GM19324 (cell line): ENCODE measurements at regions not wholly inside any gene's neighbourhood (a gene's known extent, or its start where the extent isn't known, plus 50 kb on each side); places are given as distances from the start of the nearest gene placed in this dataset.
A peak's percentile ranks its signal among the peaks of the same experiment; 100 is the strongest.

Experiments
- ATAC-seq: cut with Tn5 transposase; IDR thresholded peaks from one replicate; pipeline ENCODE4 v1.9.1; 2021; ENCODE audit warnings: mild to moderate bottlenecking, moderate library complexity; ENCODE audit not compliant: unreplicated experiment, low FRiP score

GRCh38 chr2:217228732-217229131 is 368.9 kb upstream of the TNP1 start:
- ATAC-seq, result no peak

- ATAC-seq, result no peak
Observed at GRCh38 chr2:217227794-217228193, 367.9 kb upstream of the TNP1 start.

- no peak for ATAC-seq
Observed at GRCh38 chr2:217225596-217225995, 365.7 kb upstream of the TNP1 start.

GRCh38 chr2:217223222-217223930 is 363.5 kb upstream of the TNP1 start:
- ATAC-seq, result peak; percentile 71

GRCh38 chr2:217222309-217222910 is 362.5 kb upstream of the TNP1 start:
- peak; percentile 45 for ATAC-seq

GRCh38 chr2:217220228-217221013 is 360.6 kb upstream of the TNP1 start:
- ATAC-seq, result no peak

- ATAC-seq, result no peak
Observed at GRCh38 chr2:217219164-217219520, 359.3 kb upstream of the TNP1 start.

- ATAC-seq, result peak; percentile 67
Observed at GRCh38 chr2:217218269-217219163, 358.7 kb upstream of the TNP1 start.

- no peak for ATAC-seq
Observed at GRCh38 chr2:217216982-217217381, 357.1 kb upstream of the TNP1 start.

GRCh38 chr2:217216316-217216715 is 356.5 kb upstream of the TNP1 start:
- ATAC-seq, result no peak

GRCh38 chr2:217215877-217216276 is 356.0 kb upstream of the TNP1 start:
- ATAC-seq, result no peak

GRCh38 chr2:217208867-217209266 is 349.0 kb upstream of the TNP1 start:
- ATAC-seq, result no peak

GRCh38 chr2:217207699-217208010 is 347.8 kb upstream of the TNP1 start:
- no peak for ATAC-seq

- ATAC-seq, result no peak
Observed at GRCh38 chr2:217206907-217207698, 347.2 kb upstream of the TNP1 start.

GRCh38 chr2:217206016-217206725 is 346.3 kb upstream of the TNP1 start:
- ATAC-seq, result no peak

GRCh38 chr2:217204358-217204757 is 344.5 kb upstream of the TNP1 start:
- ATAC-seq, result no peak

- ATAC-seq, result no peak
Observed at GRCh38 chr2:217203086-217203485, 343.2 kb upstream of the TNP1 start.

GRCh38 chr2:217199255-217199630 is 339.4 kb upstream of the TNP1 start:
- ATAC-seq, result no peak

- ATAC-seq, result no peak
Observed at GRCh38 chr2:217195658-217196446, 336.0 kb upstream of the TNP1 start.
